Breast epithelium (tissue), 4 donors: ENCODE measurements at regions not wholly inside any gene's neighbourhood (a gene's known extent, or its start where the extent isn't known, plus 50 kb on each side); places are given as distances from the start of the nearest gene placed in this dataset.

Experiments used
- DNase-seq, 2 donors: peaks; one replicate each; pipeline ENCODE4 v3.0.0-alpha.2; 2019; ENCODE audit warnings: low spot score in 2 of 2
- H3K27ac ChIP-seq, 2 donors: fragments of 200-600 bp; sonication (generic) in 1 of 2; one replicate each; pipeline ENCODE4 v1.5.1; 2016 to 2019; ENCODE audit warnings: mild to moderate bottlenecking in 1 of 2
- H3K27me3 ChIP-seq, 2 donors: fragments of 200-600 bp; sonication (generic) in 1 of 2; one replicate each; pipeline versions ENCODE4 v1.5.1 to v1.6.0; 2017 to 2019; ENCODE audit warnings: control low read depth in 1 of 2, mild to moderate bottlenecking in 1 of 2
- H3K36me3 ChIP-seq: fragments of 200-600 bp; one replicate; pipeline ENCODE4 v1.5.1; 2019
- H3K4me1 ChIP-seq, 2 donors: fragments of 200-600 bp; sonication (generic); one replicate each; pipeline ENCODE4 v1.5.1; 2016 to 2019; ENCODE audit warnings: control low read depth in 1 of 2
- H3K4me3 ChIP-seq, 3 donors: fragments of 200-600 bp; sonication (generic); 1 replicate in 2 of 3; 2 replicates in 1 of 3; pipeline ENCODE4 v1.5.1; 2016 to 2019; ENCODE audit warnings: mild to moderate bottlenecking in 3 of 3, moderate library complexity in 2 of 3
- H3K9me3 ChIP-seq, 2 donors: fragments of 200-600 bp; sonication (generic) in 1 of 2; one replicate each; pipeline ENCODE4 v1.5.1; 2016 to 2019; ENCODE audit warnings: control low read depth in 1 of 2
- POLR2A ChIP-seq: fragments of 450-650 bp; IDR thresholded peaks from one replicate; pipeline ENCODE4 v1.6.1; 2016; ENCODE audit warnings: antibody characterized with exemption, mild to moderate bottlenecking, moderate library complexity
- POLR2AphosphoS5 ChIP-seq, 3 donors: sonication (generic); formaldehyde crosslinking; IDR thresholded peaks; one replicate each; pipeline ENCODE4 v1.6.1; 2017; ENCODE audit warnings: antibody characterized with exemption in 3 of 3
- intact Hi-C: fragments of 100-400 bp; cut with DNase I; formaldehyde crosslinking; loops from one replicate; pipeline ENCODE4 v1.15.1; 2023; ENCODE audit warnings: low total_unique reads
- TF ChIP-seq, protein P1 (sequence below), 3 donors: fragments of 450-650 bp; IDR thresholded peaks; one replicate each; pipeline ENCODE4 v1.5.1; 2016 to 2017; ENCODE audit warnings: antibody characterized with exemption in 3 of 3, mild to moderate bottlenecking in 3 of 3, moderate library complexity in 3 of 3

DNA sequence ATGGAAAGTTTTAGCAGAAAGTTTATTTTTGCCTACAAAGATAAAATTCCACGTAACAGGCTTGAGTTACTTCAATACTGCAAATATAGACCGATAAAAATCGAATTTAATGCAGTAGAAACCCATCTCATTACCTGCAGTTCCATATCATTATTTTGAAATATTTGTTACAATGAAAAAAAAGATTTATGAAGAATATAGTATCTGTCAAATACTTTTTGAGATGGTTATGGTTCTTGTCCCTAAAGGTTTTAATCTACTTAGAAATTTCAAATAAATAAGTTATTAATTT, 273.5 kb downstream of the ADAMTS20 start:
- no peak overlapping the region for H3K27ac ChIP-seq

DNA sequence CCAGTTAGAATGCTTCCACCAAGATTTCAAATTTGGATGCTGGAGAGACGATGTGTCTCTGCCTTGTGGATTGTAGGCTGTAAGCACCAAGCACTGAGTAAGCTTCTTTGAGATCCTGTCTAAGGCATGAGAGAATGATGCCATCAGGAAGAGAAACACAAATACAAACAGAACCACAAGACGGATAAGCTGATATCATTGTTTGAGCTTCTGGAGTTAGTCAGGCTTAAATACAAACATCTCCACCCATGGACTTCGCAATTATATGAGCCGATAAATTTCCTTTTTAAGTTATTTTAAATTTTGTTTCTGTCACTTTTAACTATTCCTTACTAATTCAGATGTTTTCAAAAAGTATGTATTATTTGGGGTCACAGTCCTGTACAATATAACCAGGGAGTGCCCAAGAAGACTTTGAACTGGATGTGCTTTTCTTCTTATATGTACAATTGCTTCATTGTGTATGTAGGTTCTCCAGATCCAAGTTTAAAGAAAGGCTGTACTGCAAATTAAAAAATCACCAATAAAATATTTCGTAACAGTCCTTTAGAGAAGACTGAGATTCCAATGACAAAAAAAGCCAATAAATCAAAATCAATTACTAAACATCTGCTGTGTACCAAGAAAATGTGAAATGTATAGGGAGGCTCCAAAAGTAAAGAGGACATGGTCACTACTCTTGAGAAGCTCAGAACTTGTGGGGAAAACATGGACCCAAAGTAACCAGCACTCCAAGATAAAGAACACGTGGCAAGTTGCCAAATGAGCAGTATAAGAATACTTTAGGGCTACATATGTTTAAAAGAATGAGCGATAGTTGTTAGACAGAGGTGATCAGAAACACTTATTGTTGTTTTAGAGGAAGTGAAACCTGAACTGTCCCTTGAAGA, 274.1 kb downstream of the ADAMTS20 start:
- Histone ChIP-seq H3K36me3 (no peaks in the 10 kb centered on the region), H3K4me3 (no peak overlapping the region), H3K27me3 (no peaks in the 10 kb centered on the region), H3K4me1 (no peaks in the 10 kb centered on the region), H3K9me3 (no peaks in the 10 kb centered on the region), H3K27ac (no peak overlapping the region)
- no peak for DNase-seq
- TF ChIP-seq, protein P1, sequence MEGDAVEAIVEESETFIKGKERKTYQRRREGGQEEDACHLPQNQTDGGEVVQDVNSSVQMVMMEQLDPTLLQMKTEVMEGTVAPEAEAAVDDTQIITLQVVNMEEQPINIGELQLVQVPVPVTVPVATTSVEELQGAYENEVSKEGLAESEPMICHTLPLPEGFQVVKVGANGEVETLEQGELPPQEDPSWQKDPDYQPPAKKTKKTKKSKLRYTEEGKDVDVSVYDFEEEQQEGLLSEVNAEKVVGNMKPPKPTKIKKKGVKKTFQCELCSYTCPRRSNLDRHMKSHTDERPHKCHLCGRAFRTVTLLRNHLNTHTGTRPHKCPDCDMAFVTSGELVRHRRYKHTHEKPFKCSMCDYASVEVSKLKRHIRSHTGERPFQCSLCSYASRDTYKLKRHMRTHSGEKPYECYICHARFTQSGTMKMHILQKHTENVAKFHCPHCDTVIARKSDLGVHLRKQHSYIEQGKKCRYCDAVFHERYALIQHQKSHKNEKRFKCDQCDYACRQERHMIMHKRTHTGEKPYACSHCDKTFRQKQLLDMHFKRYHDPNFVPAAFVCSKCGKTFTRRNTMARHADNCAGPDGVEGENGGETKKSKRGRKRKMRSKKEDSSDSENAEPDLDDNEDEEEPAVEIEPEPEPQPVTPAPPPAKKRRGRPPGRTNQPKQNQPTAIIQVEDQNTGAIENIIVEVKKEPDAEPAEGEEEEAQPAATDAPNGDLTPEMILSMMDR (IDR thresholded peaks at IDR 0.05), result no peak
- intact Hi-C loops, result no loop called here

More for the DNA sequence above, 273.5 kb downstream of the ADAMTS20 start:
- Histone ChIP-seq H3K4me1 (no peaks in the 10 kb centered on the region), H3K4me3 (no peak overlapping the region), H3K27me3 (no peaks in the 10 kb centered on the region), H3K36me3 (no peaks in the 10 kb centered on the region), H3K9me3 (no peaks in the 10 kb centered on the region)
- intact Hi-C loops, result no loop called here
- no peak for DNase-seq
- no peak for TF ChIP-seq POLR2AphosphoS5 (IDR thresholded peaks at IDR 0.05)
- TF ChIP-seq, protein P1 (IDR thresholded peaks at IDR 0.05), result no peak
- TF ChIP-seq POLR2A, result no peak

DNA sequence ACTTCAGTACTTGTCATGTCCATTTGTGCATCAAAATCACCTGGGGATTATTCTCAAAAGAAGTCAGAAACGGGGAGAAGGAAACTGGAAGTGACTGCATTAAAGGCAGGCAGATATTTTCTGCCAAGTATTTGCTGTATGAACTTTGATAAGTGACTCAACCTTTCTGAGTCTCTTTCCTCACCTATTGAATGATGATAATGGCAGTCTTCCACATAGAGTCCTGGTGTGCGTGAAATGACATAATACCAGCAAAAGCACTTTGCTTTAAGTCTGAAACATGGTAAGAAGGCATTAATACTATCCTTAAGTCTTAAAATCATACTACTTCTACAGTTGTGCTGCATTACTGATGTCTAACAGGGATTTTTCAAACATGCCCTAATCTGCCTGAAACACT, 278.5 kb downstream of the ADAMTS20 start:
- TF ChIP-seq POLR2AphosphoS5 (IDR thresholded peaks at IDR 0.05), result no peak
- TF ChIP-seq, protein P1 (IDR thresholded peaks at IDR 0.05), result no peak
- no peak for TF ChIP-seq POLR2A

GRCh38 chr12:43271659-43272058, 280.3 kb downstream of the ADAMTS20 start:
- TF ChIP-seq, protein P1 (IDR thresholded peaks at IDR 0.05), result no peak
- TF ChIP-seq POLR2A (no peak), POLR2AphosphoS5 (IDR thresholded peaks at IDR 0.05) (no peak)
- Histone ChIP-seq H3K4me3 (no peak overlapping the region), H3K27me3 (no peaks in the 10 kb centered on the region), H3K4me1 (no peaks in the 10 kb centered on the region), H3K27ac (no peak overlapping the region), H3K9me3 (no peaks in the 10 kb centered on the region), H3K36me3 (no peaks in the 10 kb centered on the region)
- no peak for DNase-seq
- intact Hi-C loops, result no loop called here

More for the DNA sequence above, 278.5 kb downstream of the ADAMTS20 start:
- no peaks in the 10 kb centered on the region for H3K4me1 ChIP-seq
- no peak for DNase-seq
- no peaks in the 10 kb centered on the region for H3K27me3 ChIP-seq
- no peaks in the 10 kb centered on the region for H3K36me3 ChIP-seq
- H3K27ac ChIP-seq, result no peak overlapping the region
- H3K9me3 ChIP-seq, result no peaks in the 10 kb centered on the region
- no peak overlapping the region for H3K4me3 ChIP-seq
- intact Hi-C loops, result no loop called here

GRCh38 chr12:43267818-43268217, 284.2 kb downstream of the ADAMTS20 start:
- Histone ChIP-seq H3K4me3 (no peak overlapping the region), H3K27me3 (no peaks in the 10 kb centered on the region), H3K9me3 (no peaks in the 10 kb centered on the region), H3K36me3 (no peaks in the 10 kb centered on the region), H3K4me1 (no peaks in the 10 kb centered on the region), H3K27ac (no peak overlapping the region)
- DNase-seq, result no peak
- intact Hi-C loops, result no loop called here
- no peak for TF ChIP-seq POLR2AphosphoS5 (IDR thresholded peaks at IDR 0.05)
- no peak for TF ChIP-seq POLR2A
- TF ChIP-seq, protein P1 (IDR thresholded peaks at IDR 0.05), result no peak
